Esophagus mucosa (tissue), 1 donor: ENCODE measurements at regions not wholly inside any gene's neighbourhood (a gene's known extent, or its start where the extent isn't known, plus 50 kb on each side); places are given as distances from the start of the nearest gene placed in this dataset.
A peak's percentile ranks its signal among the peaks of the same experiment; 100 is the strongest.

Experiments
- ATAC-seq: fragments of 200-7000 bp; cut with Tn5 transposase; one replicate; pipeline ENCODE4 v1.9.1; 2020
- donor health status: DM: yes; HTN: yes; CAD: no.

GRCh38 chr10:15462253-15462897 is 91.3 kb upstream of the FAM171A1 start:
- ATAC-seq, result no peak

DNA sequence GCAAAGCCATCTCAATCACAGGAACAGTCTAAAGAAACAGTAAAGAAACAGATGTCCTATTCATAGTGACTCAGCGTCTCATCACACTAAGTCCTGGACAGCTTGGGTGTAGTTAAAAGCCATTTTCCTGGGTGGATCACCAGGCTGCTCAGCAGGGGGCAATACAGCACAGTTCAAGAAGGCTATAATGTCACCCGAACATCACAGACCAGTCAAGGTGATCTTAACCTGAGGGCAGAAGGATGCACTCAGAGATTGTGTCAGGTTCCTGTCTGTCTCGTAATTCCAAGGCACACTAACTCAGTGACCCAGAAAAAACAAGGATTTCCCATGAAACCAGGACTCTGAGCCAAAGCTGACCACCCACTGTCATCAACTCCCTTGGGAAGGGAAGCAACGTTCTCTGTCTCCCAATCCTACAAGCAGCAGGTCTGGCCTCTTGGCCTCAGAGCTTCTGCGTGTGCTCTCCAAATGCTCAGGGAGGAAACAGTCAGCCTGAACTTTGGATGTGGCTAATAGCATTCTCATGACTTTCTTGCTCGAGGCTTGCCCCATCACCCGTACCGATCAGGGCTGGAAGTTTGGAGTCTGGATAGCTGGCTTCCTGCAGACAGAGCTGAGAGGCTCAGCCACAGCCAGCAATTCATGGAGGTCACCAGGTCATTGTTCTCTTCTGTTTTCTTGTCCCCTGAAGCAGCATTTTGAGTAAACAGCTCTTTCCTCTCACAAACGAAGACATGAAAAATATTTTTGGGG is 90.4 kb upstream of the FAM171A1 start:
- peak; percentile 20 for ATAC-seq

- no peak for ATAC-seq
Measured at GRCh38 chr10:15460661-15461060, 89.6 kb upstream of the FAM171A1 start.

DNA sequence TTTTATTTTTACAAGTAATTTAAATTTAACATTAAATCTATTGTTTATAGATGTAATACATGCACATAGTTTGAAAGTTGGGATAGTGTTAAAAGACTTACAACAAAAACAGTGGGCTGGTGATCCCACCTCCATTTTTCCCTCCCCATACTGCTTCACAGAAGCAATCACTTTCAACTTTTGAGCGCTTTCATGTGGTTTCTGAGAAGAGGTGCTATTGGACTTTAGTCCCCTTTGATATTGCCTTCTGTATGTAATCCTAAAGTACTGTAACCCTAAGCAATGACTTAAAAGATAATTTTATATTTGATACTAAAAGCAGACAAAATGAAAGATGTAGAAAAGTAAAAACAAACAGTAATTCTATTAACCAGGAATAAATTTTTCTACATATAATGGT is 88.1 kb upstream of the FAM171A1 start:
- ATAC-seq, result no peak

GRCh38 chr10:15457382-15457781 is 86.3 kb upstream of the FAM171A1 start:
- ATAC-seq, result no peak

DNA sequence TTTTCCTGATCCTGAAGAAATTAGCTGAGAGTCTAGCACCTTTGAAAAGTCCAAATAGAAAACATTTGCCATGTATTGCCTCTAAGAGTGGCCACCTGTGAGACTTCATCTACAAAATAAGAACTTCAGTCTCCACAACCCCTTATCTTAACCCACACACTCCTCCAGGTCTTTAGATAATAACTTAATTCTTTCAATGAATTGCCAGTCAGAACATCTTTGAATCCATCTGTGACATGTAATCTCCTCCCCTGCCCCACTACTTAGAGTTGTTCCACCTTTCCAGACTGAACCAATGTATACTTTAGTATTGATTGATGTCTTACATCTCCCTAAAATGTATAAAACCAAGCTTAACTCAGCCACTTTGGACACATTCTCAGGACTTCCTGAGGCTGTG is 84.4 kb upstream of the FAM171A1 start:
- ATAC-seq, result no peak

- no peak for ATAC-seq
Measured at GRCh38 chr10:15453926-15454325, 82.8 kb upstream of the FAM171A1 start.

GRCh38 chr10:15453457-15453856 is 82.4 kb upstream of the FAM171A1 start:
- no peak for ATAC-seq

- ATAC-seq, result no peak
Measured at GRCh38 chr10:15452545-15452944, 81.5 kb upstream of the FAM171A1 start.

DNA sequence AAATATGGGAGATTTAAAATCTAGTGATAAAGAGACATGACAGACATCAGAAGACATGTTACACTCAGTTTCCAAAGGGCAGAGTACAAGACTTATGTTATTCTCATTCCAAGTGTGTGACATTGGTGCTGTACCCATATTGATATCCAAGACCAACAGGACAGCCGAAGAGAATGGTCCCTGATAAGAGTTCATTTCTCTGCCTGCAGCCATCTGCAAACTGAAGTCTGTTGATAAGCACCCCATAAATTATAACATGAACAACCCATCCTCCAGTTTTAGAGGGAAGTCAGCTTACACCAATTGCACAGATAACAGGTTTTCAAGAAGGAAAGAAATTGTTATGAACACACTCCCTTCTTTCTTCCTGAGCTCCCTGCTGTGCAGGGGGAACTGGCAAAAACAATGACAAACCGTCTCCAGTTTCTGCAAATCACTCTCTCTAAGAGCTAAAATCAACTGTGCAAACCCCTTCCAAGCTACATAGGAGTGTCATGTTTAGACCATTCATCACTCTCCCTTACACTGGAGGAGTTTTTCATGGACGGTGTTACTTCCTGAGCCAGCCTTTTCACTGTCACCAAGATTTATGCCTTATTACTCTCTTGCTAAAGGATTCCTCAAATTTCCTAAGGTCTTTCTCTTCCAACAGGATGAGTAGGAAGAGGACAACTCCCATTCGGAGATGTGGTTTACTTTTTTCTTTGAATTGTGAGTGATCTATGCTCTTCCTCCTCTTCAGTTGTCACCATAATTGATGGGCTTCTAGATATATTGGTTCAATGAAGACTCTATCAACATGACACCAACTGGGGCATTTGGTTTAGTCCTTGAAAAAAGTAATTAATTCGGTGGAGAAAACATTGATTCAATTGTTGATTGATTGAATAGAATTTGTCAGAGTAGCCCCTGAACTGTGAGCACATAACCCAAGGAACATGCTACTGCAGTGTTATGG is 80.3 kb upstream of the FAM171A1 start:
- no peak for ATAC-seq

- ATAC-seq, result no peak
Measured at GRCh38 chr10:15448598-15448997, 77.5 kb upstream of the FAM171A1 start.

DNA sequence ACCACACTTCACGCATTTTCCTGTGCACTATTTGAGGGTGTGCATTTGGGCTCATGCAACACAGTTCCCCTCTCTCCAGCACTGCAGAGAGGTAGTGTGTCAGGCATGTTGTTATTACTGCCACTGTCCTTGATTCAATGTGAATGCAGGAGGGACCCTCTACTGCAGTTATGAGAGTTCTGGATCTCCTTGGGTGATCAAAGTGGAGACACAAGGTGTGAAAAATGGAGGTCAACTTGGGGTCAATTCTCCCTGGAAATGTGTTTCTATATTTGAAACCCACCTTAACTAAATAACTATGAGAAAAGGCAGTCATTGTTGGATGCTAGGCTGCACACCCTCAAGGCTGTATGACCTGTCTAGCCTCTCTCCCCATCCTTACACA is 73.9 kb upstream of the FAM171A1 start:
- ATAC-seq, result no peak

- no peak for ATAC-seq
Measured at GRCh38 chr10:15444105-15445005, 73.3 kb upstream of the FAM171A1 start.

- ATAC-seq, result no peak
Measured at GRCh38 chr10:15442056-15442455, 71.0 kb upstream of the FAM171A1 start.

DNA sequence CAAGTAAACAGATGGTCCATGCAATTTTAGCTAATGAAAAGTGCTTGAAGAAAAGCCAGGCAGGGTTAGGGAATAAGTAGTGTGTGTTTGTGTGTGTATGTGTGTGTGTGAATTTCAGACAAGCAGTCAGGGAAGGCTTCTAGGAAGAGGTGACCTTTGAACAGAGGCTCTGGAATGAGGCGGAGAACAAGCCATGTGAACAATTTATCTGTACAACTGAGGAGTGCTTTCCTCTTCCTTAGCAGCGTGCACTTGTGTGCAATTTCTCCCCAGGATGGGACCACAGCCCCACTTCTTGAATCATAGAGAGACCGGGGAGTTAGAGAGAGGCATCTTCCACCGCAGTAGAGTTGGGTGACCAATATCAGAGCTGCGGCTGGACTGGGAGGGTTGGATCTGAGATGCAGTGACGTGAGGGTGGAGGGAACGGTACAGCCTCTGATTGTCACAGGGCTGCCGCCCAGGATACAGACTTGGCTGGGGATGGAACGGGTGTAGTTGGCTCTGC is 69.2 kb upstream of the FAM171A1 start:
- ATAC-seq, result no peak

DNA sequence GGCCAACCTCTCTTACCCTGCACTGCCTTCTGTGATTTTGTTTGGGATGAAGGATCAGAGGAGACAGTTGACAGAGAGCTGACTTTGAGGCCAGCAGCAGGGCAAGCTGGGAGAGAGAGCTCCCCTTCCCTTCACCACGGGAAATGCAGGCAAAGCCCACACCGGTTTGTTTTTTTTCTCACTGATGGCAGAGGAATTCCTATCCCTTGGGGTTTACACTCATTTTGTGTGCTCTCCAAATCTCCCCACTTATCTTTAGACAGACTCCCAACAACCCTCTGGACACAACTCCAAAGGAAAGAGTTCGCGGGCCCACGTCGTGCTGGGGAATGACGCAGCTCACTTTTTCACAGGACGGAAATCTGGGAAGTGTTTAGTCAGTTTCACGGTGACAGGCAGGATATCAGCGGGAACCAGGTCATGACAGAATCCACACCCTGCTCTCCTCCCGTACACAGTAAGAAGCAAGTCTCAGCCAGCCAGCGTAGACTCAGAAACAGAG is 68.3 kb upstream of the FAM171A1 start:
- ATAC-seq, result peak; percentile 66

- no peak for ATAC-seq
Measured at GRCh38 chr10:15436696-15437095, 65.6 kb upstream of the FAM171A1 start.

DNA sequence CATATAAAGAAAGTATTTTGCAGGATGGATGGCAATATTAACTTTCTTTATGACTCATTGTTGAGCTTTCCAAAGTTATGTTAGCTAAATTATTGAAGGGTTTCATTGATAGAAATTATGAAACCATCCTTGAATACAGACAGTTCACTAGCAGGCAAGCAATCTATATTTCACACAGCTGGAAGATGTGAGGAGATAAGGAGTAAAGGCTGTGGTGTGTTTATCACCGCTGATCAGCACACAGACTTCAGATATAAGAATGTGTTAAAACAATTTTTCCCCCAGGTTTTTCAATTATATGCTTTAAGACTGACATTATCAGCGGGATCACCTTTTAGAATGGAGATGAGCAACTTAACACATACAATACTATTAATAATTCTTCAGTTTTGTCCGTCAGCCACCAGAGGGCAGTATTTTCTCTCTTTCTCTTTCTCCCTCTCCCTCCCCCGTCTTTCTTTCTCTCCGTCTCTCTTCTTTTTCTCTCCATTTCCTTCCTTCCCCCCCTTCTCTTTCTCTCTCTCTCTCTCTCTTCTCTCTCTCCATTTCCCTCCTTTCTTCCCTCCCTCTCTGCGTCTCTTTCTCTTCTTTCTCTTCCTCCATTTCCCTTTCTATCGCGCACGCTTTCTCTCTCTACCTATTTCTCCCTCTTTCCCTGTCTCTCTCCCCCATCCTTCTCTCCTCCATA is 62.9 kb upstream of the FAM171A1 start:
- ATAC-seq, result no peak

- ATAC-seq, result no peak
Measured at GRCh38 chr10:15432266-15432665, 61.2 kb upstream of the FAM171A1 start.

GRCh38 chr10:15430969-15431771 is 60.1 kb upstream of the FAM171A1 start:
- ATAC-seq, result no peak
